ENCODE measurements at regions not wholly inside any gene's neighbourhood (a gene's known extent, or its start where the extent isn't known, plus 50 kb on each side); places are given as distances from the start of the nearest gene placed in this dataset.
"Not testable (repeated sequence)": the region's sequence is repeated elsewhere in the genome, so short reads cannot be mapped to it uniquely, and the experiment has no call there.

- no peak for DNase-seq
These were observed 132.4 kb upstream of the USP9X start for GRCh38 chrX:40952855-40953254.

- no peak for DNase-seq
These were observed 131.9 kb upstream of the USP9X start for GRCh38 chrX:40953369-40953768.

GRCh38 chrX:40960041-40960440 is 125.2 kb upstream of the USP9X start:
- DNase-seq, result no peak

GRCh38 chrX:40962793-40963407 is 122.3 kb upstream of the USP9X start:
- DNase-seq, result no peak

GRCh38 chrX:40964008-40964407 is 121.2 kb upstream of the USP9X start:
- DNase-seq, result no peak

- no peak for DNase-seq
These were observed 120.3 kb upstream of the USP9X start for GRCh38 chrX:40964633-40965586.

- DNase-seq, result no peak
These were observed 118.9 kb upstream of the USP9X start for GRCh38 chrX:40966213-40966820.

GRCh38 chrX:40968180-40968579 is 117.1 kb upstream of the USP9X start:
- DNase-seq, result no peak

- no peak for DNase-seq
These were observed 113.5 kb upstream of the USP9X start for GRCh38 chrX:40971736-40972135.

GRCh38 chrX:40973619-40974018 is 111.6 kb upstream of the USP9X start:
- DNase-seq, result no peak

GRCh38 chrX:40975951-40976350 is 109.3 kb upstream of the USP9X start:
- no peak for DNase-seq

GRCh38 chrX:40976981-40977380 is 108.3 kb upstream of the USP9X start:
- DNase-seq, result no peak

- no peak for DNase-seq
These were observed 100.3 kb upstream of the USP9X start for GRCh38 chrX:40984962-40985361.

GRCh38 chrX:40987413-40987812 is 97.8 kb upstream of the USP9X start:
- no peak for DNase-seq

- no peak for DNase-seq
These were observed 97.1 kb upstream of the USP9X start for GRCh38 chrX:40988100-40988499.

- not testable (repeated sequence) for DNase-seq
These were observed 91.8 kb upstream of the USP9X start for GRCh38 chrX:40993395-40993794.

GRCh38 chrX:40996886-40997530 is 88.2 kb upstream of the USP9X start:
- no peak for DNase-seq

GRCh38 chrX:40998123-40998522 is 87.1 kb upstream of the USP9X start:
- no peak for DNase-seq

GRCh38 chrX:41001327-41001726 is 83.9 kb upstream of the USP9X start:
- DNase-seq, result no peak

GRCh38 chrX:41002026-41002425 is 83.2 kb upstream of the USP9X start:
- no peak for DNase-seq

- no peak for DNase-seq
These were observed 81.6 kb upstream of the USP9X start for GRCh38 chrX:41003506-41004270.

- DNase-seq, result no peak
These were observed 79.7 kb upstream of the USP9X start for GRCh38 chrX:41005445-41005992.
